ENCODE measurements at regions not wholly inside any gene's neighbourhood (a gene's known extent, or its start where the extent isn't known, plus 50 kb on each side); places are given as distances from the start of the nearest gene placed in this dataset.
A peak's percentile ranks its signal among the peaks of the same experiment; 100 is the strongest.

DNA sequence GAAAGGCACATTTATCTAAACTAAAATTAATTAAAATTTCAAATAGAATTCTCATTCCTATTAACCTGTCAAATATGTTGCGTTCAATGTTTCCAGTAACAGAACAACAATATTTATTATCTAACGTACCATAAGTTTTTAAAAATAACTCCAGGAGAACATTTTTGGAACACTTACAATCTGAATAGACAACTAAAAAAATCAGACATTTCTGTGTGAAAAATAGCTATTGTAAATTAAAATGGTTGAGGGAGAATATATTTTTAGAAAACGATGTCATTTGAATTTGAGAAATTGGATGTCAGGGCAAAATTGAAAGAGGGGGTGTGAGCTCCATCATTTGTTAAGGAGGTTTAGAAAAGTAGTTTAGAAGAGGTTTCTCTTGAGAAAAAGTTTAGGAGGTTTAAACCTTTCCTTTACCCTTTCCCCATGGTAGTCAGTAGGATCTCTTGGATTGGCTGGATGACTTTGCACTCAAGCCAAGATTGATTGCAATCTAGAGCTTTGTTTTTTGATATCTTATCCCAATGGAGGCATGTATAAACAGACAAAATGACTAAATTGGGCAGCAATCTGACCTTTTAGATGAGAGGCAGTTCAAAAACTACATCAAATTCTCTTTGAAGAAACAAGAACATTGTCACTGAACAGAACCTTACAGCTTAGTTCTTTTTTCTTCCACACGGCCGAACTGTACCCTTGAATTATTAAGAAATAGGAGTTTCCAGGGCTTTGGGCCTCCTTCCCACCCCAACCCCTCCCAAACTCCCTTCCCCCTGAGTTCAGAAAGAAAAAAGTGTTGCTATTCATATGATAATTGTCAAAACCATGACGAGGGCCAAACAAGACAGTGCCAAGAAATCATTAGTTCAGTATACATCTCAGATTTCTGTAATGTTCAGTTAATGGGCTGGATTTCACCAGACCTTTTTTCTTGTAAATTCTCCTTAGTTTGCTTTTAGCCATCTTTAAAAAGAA is 79.7 kb upstream of the CDIN1 start:
- no peak for DNase-seq

GRCh38 chr15:36501063-36501678 is 78.3 kb upstream of the CDIN1 start:
- peak; percentile 19 for DNase-seq

GRCh38 chr15:36502509-36502908 is 76.9 kb upstream of the CDIN1 start:
- no peak for DNase-seq

DNA sequence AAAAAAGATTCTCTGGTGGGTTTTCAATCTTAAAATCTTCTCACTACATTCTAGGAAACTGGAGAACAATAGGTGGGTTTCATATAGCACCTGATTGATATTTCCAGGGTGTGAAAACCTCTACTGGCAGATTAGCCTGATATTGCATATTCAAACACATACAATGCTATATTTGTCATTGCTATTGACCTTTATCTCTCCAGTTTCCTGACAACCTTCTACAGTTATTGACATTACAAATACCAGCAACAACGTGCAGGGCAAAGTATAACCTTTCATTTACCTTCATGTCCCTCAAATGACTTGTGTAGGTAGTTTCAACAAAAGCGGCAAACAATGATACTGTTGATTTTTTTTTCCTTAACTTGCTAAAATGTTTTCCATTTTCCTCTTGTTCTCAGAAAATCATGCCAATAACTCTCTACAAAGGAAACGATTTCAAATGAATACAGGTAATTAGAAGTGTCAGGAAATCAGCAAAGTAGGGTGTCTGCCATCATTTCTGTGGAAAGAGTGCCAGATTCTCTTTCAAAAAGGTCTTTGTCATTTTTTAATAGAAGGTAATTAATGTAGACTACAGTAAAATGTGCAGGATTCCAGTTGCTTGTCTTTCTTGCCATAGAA is 72.6 kb upstream of the CDIN1 start:
- DNase-seq, result no peak

DNA sequence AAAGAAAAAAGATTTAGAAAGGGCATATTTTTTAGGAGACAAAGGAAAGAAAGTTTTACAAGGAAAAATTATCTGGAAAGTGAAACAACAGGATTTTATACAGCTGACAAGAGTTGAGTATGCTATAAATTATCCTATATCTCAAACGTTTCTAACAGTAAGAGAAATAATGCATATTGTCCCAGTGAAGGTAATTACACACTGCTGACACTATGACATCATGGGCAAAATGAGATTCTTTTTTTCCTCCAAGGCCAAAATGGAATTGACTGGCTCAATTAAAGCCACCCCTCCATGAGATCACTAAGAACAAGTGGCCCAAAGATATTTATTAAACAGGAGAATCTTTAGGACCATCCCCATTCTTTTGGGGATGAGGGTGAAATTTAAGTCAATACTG is 72.0 kb upstream of the CDIN1 start:
- DNase-seq, result no peak

- no peak for DNase-seq
These were observed 67.8 kb upstream of the CDIN1 start for GRCh38 chr15:36511594-36511993.

- DNase-seq, result no peak
These were observed 61.7 kb upstream of the CDIN1 start for GRCh38 chr15:36517758-36518157.

DNA sequence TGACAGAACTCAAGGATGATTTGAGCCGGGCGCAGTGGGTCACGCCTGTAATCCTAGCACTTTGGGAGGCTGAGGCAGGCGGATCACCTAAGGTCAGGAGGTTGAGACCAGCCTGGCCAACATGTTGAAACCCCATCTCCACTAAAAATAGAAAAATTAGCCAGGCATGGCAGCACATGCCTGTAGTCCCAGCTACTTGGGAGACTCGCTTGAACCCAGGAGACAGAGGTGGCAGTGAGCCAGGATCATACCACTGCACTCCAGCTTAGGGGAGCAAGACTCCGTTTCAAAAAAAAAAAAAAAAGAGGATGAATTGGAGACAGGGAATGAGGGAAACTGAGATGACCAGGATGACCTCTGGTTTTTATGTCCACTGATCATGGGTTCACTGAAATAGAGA is 60.4 kb upstream of the CDIN1 start:
- DNase-seq, result no peak

DNA sequence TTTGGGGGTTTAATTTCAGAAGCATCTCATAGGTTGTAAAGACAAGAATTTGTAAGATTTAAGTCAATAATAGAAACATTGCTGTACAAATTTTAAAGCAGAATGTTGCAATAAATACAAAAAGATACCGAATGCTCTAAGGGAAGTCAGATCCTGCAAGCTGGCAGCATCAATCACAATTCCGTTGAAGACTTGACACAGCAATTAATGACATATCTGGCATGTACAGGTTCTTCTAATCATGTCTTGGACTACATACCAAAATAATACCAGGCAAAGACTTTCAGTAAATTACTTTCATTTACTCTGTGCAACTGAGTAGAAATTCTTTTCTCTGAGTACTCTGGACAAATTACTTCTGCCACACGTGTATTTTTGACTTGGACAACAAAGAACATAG is 54.0 kb upstream of the CDIN1 start:
- DNase-seq, result no peak

DNA sequence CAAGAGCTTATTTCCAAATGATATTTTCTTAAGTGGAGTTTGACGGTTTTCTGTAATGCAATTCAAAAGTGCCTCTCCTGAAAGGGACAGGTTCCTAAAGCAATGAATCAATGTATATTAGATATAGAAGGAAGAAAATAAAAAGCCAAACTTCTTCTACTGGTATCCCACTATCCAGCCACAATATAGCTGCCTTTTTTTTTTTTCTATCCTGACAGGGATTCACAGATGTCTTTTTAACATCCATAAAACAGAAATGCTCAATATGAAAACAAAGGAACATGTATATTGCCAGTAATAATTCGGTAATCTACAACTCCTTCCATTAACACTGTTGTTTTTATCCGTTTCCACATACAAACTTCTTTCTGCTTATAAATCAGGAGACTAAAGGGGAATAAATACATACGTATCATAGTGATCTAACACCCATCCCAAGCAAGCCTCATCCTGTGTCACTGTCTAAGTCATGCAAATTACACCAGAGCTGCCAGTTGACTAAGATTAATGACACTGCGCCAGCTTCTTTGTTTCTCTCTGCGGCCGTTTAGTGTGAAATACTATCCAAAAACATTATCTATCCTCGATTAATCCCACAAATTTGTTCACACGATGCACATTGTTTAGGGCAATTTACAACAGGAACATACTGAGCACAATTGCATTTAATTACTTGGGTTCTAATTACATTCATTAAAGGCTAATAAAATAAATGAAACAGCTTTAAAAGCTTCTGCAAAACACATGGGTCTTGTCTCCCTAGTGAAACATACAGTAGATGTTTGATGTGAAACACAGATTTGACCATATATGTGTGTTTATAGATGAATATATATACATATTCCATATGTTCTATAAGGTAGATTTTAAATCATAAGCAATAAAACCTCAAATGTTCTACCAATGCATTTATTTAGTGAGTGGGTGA is 51.9 kb upstream of the CDIN1 start:
- no peak for DNase-seq

DNA sequence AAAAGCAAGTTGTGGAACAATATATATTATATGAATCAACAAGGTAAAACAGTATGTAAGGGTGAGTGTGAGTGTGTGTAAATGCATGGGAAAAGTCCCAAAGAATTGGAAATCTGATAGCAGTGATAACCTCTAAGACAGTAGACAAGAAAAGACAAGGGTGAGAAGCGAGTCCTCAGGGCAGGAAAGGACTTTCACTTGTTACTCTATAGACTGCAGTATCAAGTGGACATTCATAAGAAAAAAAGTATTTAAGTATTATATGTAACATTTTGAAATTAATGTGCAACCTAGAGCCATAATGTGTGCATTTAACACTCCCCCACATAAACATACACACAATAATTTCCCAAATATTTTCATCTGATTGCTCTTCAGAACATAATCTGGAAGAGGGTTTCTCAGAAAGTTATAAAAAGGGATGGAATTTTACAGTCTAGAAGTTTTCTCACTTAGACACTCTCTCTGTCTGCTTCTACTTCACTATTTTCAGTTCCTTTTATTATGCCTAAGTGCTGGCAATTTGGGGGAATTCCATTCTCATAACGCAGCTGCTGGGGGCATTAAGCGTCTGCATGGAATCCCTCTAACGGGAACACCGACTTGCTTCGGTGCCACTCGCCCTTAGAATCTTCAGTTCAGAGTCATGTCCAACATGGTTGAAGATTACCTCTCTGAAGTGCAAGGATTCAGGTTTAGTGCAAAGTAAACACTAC is 50.0 kb upstream of the CDIN1 start:
- DNase-seq, result no peak
